CD4-positive, alpha-beta T cell treated with Interleukin-10 for 1 hour (primary cell): ENCODE measurements at regions not wholly inside any gene's neighbourhood (a gene's known extent, or its start where the extent isn't known, plus 50 kb on each side); places are given as distances from the start of the nearest gene placed in this dataset.

Experiments
- DNase-seq: peaks from one replicate; pipeline ENCODE4 v3.0.0-alpha.2; 2020

DNA sequence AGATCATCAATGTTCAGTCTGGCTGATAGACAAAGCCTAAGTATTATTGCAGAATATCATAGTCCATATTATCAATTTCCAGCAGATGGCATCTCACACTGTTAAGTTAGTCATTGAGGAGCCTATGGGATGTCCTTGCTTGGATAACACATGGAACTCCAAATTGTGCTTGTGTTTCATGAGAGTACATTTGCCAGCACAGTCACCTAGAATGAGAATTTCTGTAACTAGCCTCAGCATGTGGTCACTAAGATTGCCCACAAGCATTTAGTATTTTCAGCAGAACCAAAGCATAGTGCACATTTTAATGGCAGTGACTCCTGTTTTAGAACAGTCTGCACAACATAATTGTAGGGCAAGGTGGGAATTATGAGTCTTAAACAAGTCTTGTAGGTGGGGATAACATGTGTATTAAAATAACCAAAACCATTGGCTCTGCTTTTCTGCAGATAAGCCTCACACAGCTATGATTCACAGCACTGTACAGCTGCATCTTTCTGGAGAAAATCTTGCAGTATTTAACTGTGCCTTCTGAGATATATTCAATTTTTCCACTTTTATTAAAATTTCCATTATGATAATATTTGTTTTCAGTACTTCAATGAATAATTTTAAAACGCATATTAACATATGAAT lies 882.8 kb upstream of the SOX9 start:
- DNase-seq, result no peak

DNA sequence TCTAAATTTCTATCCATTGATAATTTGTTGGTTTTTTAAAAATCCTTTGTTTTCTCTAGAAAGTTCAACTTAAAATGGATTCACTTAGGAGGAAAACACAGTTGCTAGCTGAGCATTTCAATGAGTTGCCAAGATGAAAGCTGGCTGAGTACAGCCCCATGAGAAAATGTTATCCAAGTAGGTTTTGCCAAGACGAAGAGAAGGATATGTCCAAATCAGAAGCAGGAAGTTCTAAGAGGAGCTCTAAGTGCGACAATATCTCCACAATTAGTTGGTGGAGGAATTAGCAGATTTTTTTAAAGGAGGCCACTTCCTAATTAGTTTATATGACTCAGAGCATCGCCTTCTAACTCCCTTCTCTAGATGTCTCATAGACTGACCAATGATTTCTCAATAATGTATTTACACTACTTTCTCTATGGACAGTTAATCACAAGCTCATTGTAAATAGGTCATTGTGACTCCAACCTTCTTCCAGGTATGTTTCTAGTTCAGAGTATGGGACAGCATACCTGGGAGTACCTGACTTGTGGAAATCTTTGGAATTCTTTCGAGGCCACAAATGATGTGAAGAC lies 873.3 kb upstream of the SOX9 start:
- no peak for DNase-seq

DNA sequence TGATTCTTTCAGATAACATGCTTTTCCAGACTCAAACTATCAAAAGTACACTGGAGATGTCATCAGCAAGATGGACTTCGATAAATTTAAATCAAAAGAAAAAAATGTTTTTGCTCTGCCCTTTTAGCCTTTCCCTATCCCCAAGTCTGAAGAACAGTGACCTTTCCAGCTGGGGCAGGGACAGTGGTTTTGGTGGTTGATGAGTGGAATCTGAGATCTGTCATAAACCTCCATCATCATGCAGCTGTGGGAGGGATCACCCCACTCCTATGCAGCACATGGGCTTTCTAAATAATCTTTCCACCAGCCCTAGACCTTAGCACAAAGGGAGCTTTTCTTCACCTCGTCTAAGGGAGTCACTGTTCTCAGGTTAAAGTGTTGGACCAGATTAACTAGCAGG lies 869.5 kb upstream of the SOX9 start:
- DNase-seq, result no peak

DNA sequence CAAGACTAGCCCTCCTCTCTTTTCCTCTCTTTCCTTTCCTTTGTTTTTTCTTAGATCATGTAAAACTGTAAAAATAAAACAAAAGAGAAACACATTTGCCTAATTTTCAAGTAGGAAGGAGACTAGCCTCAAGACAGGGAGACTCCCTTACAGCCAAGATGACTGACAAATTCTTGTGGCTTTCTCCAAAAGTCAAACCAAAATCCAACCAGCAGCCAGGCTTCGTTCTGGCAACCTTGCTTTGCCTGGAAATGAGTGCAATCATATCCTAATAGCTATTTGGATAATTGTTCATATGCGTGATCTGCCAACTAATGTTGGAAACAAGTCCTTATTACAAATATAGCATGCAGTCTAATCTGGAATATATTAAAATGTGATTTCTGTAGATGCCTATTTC lies 868.9 kb upstream of the SOX9 start:
- DNase-seq, result no peak

DNA sequence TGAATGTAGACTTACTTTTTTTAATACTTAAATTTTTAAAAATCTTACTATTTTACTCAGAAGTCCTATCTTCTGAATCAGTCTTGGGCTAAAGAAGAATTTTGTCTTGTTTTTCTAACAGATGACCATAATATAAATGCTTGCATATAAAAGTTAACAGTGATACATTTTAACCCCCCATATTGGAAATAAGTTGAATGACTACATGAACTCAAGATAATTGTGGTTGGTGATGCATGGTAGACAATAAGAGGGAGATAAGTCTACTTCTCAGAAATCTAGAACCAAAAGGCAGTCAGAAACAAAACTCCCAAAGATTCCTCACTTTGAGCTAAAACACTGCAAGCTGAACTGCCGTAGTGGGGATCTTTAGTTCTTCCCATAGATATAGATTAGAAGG lies 868.4 kb upstream of the SOX9 start:
- DNase-seq, result no peak

DNA sequence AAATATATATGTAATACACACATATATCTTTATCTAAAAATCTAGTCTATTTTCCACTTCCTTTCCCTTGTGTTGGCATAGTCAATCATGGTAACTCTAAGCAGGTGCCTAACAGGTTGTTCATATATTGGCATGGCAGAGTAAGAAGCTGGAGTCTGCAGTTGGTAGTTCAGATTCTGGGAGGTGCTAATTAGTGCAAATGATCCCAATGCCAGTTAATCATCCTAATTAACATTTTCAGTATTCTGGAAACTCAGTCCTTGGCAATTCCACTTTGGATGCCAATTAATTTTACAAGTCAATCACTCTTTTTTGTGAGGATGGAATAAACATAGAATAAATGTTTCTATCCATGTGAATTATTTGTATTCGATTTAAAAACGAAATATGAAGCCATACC lies 863.7 kb upstream of the SOX9 start:
- no peak for DNase-seq

DNA sequence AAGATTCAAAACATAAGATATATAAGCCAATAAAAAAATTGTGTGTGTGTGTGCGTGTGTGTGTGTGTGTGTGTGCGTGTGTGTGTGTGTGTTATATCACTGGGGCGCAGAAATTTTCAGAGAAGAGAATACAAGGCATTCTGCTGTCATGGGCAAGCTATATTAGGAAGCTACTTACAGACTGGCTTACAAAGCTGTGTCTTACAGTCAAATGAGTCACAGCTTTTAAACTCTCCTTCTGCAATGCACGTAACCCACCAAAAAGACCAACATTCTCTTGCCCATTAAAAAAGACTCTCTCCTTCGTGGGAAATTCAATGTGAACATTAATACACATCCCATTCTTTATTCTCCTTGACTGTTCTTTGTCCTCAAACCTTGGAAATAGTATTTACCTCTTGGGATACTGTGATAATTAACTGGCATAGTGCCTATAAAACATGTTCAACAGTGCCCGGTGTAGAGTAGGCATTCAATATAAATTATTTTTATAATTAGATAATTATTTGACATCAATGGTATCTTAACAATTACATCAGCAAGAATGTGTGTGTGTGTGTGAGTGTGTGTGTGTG lies 860.4 kb upstream of the SOX9 start:
- DNase-seq, result no peak

DNA sequence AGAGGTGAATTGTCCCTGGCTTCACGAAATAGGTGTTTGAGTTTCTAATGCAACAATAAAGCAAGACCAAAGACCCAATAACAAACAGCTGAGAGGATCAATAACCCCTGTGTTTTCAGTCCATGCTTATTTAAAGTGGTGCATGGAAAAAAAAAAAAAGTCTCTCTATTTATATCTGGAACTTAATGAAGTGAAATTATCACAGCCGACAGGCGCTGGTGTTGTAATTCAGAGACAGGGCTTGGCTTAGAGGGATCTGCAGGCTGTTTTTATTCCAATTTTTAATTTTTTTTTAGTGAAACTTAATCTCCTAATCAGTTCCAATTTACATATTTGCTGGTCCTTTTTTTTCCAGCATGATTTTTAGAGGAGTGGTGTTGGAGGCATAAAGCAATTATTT lies 858.2 kb upstream of the SOX9 start:
- no peak for DNase-seq

DNA sequence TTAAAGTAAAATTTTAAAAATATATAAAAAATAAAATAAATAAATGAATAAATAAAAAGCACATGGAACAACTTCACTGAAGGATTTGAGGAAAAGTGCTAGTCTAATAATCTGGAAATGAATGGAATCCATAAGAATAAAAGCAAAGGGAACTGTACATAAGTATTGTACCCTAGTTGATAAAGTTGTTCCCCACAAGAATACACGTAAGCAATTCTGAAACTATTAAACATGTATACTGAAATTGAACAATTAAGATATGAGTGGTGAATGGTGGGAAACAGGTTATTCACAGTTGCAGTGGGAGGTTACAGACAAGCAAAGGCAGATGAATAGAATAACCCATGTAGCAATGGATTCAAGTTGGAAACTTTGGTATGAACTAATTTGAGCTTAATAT lies 853.2 kb upstream of the SOX9 start:
- no peak for DNase-seq

DNA sequence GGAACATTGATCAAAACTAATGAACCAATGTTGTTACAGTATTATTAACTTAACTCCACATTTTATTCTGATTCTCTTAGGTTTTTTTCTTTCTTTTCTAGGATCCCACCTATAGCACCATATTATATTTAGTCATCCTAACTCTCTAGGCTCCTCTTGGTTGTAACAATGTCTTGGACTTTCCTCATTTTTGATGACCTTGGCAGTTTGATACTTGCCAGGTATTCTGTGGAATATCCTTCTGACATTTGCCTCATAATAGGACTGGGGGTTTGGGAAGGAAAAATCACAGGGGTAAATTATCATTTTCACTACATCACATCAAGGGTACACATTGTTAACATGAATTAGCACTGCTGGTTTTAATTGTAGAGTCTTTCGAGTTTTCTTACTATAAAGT lies 851.6 kb upstream of the SOX9 start:
- DNase-seq, result no peak

DNA sequence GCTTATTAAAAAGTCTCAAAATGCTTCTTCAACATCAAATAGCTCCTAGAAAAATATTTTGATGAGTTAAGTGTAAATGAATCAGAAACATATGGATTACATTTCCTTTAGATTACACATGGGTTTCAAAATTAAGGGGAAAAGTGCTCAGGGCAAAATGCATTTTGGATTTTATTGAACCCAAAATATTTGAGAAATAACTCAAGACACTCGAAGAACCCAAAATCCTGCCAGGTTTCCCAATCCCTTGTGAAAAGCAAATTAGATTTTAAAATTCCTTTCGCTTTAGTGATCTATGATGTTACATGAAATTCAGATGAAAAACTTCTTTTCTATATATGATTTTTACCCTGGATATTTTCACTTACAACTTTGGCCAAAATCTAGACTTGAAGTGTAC lies 847.4 kb upstream of the SOX9 start:
- DNase-seq, result no peak

DNA sequence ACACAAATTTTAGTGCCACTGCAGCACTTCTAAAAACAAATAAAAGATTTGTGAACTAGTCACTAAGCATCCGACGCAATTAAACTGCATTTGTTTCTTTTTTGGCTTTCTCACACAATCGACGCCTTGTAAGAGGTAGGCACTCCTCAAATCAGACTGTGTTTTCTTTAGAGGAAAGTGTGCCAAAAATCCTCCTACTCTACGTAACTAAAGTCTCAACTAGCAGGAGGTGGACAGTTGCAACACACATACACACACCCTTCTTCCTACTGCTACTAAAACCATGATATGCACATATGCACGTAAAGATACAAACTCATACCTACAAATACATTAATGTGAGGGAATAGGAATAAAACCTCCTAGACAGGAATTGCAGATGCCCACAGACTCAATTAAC lies 844.7 kb upstream of the SOX9 start:
- DNase-seq, result no peak

DNA sequence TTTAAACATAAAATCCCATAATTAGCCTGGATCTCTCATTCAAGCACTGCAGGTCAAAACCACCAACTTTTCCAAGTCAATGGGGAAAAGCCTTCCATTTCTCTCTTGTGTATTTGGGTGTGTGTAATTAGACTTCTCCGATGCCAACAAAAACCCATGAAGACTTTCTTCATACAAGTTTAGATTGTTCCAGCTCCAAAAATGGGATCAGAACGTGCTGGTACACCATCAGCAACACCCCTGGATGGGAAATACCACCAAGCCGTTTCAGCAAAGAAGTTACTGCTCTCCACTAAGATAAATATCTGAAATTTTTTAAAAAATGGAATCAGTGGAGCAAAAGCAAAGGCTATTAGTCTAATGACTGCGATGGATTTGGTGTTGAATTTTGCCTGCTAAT lies 837.3 kb upstream of the SOX9 start:
- DNase-seq, result no peak

DNA sequence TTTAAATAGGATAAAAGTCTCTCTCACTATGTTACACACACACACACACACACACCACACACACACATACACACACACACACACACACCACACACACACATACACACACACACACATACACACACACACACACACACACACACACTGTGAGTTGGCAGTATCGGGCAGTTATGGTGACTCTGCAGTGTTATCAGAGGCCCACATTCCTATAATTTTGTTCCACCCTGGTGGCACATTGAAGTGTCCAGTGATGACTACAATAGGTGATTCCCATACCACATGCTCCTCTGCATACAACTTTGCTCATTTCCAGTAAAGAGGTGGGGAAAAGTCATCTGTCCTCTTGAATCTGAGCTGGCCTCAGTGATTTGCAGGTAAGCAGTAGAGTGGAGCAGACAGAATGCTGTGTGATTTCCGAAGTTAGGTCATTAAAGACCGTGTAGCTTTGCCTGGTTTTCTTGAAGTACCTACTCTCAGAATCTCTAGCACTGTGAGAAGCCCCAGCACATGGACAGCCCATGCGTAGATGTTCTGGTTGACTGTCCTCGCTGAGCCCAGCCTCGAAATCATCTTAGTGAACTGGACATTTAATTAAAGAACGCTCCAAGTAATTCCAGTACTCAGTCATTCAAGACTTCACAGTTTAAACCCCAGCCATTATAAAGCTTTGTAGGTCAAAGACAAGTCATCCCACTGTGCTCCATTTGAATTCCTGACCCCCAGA lies 836.6 kb upstream of the SOX9 start:
- DNase-seq, result no peak

DNA sequence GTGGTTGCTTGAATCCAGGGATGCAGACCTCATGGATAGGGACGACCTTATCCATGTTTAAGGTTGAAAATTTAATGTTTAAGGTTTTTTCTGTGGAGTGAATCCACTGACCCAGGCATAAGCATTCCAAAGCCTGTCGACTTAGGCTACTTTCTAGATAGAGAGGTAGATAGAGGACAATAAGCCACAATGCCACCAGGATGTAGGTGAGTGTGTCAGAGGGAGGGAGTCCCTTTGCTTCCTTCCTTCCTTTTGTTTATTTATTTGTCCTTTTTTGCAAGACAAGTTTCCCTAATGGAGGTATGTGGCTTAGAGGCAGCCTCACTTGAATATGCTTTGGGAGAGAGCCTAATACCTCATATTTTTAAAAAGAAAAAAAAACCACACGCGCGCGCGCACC lies 834.2 kb upstream of the SOX9 start:
- no peak for DNase-seq

DNA sequence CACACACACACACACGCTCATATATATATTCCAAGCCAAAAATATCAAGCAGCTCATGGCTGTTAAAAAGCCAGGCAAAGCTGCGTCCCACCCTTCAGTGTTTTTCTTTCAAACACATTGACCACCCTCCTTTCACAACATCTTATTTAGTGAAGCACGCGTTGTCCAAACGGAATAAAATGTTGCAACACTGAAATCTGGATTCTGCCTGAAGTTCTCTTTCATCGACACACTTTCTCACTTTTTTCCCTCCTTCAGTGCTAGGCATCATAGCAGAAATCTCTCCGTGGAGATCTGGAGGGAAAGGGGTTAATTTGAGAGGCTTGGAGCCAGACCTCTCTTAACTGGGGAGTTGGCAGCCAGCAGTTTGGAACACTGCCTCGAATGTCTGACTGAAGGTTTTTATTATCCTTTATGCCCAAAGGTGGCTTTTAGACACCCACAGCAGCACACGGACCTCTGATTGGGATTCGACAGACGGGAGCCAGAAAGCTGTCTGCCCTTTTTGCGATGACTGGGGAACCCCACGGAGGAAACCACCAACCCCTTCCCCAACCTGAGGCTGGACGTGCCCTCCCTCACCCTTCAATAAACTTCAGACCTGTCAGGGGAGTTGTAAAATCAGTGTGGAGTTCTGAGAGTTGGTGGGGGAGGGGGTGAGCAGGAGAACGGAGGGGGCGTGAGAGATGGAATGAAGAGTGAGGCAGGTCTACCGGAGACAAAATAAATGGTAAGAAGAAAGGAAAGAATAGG lies 833.6 kb upstream of the SOX9 start:
- DNase-seq, result no peak

DNA sequence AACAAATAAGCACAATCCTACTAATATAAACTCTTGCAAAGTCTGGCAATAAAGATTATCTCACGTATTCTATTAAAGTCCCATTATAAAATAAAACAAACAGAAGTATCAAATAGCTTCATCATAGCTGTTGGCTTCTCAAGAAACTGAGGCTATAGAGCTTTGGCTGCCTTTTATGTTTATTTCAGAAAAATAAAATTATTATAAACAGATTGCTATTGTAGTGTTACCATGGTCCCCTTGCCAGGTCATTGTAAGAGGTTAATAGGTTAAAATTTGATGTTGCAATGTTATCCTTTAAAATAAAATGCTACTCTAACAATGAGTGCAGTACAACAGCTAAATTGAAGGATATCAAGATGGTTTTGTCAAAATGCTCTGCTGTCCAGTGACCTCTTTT lies 828.8 kb upstream of the SOX9 start:
- no peak for DNase-seq

DNA sequence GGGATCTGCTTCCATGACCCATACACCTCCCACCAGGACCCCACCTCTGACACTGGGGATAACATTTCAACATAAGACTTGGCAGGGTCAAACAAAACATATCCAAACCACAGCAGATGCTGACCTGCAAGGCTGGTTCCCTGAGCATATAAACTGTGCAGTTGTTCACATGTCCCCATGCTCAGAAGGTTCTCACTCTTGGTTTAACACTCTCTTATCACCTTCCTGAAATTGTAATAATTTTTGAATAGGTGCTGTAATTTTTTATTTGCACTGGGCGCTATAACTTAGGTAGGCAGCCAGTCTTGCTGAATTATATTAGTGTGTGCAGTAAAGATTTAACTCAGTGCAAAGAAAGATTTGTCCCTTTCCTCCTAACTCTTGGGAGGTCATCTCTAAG lies 824.8 kb upstream of the SOX9 start:
- no peak for DNase-seq

DNA sequence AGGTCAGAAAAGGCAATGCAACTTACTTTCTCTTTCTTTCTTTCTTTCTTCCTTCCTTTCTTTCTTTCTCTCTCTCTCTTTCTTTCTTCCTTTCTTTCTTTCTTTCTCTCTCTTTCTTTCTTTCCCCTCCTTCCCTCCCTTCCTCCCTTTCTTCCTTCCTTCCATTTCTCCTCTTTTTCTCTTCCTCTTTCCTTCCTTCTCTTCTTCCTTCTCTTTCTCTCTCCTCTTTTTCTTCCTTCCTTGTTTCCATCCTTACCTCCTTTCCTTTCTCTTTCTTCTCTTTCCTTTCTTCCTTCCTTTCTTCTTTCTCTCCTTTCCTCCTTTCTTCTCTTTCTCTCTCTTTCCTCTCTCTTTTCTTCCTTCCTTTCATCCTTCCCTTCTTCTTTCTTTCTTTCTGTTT lies 819.8 kb upstream of the SOX9 start:
- no peak for DNase-seq

DNA sequence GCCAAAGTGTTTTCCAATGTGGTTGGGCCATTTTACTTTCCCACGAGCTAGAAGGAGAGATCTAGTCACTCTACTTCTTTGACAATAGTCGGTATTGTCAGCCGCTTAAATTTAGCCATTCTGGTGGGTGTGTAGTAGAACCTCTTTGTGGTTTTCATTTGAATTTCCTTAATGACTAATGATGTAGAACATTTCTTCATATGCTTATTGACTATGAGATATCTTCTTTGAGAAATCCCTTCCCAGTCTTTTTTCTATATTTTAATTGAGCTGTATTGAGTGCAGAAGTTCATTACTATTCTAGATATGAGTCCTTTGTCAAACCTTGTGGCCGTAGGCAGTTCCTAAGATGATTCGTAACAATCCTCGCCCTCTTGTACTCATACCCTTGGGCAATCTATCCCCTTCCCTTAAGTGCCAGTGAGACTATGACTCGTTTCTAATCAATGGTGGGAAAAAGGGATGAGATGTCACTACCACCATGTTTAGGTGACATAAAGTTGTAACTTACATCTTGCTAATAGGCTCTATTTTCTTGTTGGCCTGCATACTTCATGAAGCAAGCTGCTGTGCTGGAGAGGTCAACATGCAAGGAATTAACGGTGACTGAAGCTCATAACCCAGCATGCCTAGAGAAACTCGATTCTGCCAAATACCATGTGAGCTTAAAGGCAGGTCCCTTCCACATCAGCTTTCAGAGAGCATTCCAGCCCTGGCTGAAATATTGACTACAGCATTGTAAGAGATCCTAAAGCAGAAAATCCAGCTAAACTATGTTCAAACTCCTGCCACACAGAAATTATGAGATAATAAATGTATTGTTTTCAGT lies 817.9 kb upstream of the SOX9 start:
- DNase-seq, result no peak

DNA sequence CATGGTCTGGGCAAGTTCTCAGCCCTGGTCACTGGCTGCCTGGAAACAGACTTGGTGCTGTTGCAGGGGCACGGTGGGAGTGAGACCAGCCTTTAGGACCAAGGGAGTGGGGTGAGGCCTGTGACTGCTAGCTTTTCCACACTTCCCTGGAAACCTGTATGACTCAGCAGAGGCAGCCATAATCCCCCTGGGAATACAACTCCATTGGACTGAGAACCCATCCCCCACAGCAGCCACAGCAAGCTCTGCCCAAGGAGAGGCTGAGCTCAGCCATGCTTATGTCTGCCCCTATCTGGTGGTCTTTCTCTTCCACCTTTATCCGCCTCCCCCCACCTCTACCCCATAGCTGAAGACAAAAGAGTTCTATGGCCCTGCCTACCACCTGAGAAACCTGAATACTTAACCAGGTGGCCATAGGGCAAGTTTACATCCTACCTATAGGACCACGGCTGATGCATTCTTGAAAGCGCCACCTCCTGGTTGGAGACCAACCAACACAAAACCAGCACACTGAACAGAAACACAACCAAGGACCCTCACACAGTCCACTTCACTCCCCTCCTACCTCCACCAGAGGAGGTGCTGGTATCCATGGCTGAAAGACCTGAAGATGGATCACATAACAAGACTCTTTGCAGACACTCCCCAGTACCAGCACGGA lies 816.2 kb upstream of the SOX9 start:
- DNase-seq, result no peak

DNA sequence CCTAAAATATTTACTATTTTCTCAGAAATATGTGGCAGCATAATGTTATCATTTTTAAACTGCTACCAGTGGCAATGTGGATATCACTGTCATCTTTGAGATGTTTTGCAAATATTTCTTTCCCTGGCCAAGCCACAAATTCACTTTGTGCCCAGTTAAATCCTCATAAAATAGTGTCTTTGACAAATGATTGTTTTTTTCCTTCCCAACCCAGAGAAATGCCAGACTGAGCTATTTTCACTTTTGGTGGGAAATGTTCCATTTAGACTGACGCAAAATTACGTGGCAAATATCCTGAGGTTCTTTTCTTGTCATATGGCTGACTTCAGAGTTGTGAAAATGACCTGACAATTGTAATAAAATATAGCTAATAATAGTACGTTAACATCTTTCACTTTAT lies 807.0 kb upstream of the SOX9 start:
- DNase-seq, result no peak
